GM12874 (cell line): ENCODE measurements at regions not wholly inside any gene's neighbourhood (a gene's known extent, or its start where the extent isn't known, plus 50 kb on each side); places are given as distances from the start of the nearest gene placed in this dataset.

ENCODE experiments used
- TF ChIP-seq, protein P1 (sequence below): IDR thresholded peaks from 2 replicates; pipeline ENCODE4 v1.5.1; 2011; ENCODE audit warnings: low read depth, mild to moderate bottlenecking, control low read depth, low read length, moderate library complexity; ENCODE audit not compliant: insufficient read depth

DNA sequence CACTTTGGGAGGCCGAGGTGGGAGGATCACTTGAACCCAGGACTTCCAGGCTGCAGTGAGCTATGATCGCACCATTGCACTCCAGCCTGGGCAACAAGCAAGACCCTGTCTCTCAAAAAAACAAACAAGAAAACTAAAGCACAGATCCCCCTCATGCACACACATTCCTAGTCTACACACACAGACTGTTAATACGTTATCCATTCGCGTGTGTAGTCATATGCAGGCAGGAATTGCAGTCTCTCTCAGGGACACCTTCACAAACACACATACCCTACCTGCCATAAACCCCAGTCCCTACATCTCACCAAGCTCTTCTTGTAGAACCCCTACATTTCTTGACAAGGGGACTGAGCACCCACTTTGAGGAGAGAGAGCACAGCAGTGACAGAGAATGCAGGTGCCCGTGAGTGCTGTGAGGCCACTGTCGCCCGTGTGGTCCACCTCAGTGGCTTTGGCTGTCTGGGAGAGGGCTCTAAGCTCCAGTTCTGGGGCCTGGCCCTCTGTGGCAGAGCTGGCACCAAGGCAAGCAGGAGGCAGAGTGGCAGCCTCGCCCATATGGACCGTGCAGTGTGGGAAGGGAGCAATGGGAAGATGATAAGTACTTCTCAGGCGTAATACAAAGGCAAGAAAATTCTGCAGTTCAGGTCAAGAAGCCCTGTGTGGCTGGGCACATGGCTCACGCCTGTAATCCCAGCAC lies 59.0 kb upstream of the RPH3AL start:
- TF ChIP-seq, protein P1, sequence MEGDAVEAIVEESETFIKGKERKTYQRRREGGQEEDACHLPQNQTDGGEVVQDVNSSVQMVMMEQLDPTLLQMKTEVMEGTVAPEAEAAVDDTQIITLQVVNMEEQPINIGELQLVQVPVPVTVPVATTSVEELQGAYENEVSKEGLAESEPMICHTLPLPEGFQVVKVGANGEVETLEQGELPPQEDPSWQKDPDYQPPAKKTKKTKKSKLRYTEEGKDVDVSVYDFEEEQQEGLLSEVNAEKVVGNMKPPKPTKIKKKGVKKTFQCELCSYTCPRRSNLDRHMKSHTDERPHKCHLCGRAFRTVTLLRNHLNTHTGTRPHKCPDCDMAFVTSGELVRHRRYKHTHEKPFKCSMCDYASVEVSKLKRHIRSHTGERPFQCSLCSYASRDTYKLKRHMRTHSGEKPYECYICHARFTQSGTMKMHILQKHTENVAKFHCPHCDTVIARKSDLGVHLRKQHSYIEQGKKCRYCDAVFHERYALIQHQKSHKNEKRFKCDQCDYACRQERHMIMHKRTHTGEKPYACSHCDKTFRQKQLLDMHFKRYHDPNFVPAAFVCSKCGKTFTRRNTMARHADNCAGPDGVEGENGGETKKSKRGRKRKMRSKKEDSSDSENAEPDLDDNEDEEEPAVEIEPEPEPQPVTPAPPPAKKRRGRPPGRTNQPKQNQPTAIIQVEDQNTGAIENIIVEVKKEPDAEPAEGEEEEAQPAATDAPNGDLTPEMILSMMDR = no peak

DNA sequence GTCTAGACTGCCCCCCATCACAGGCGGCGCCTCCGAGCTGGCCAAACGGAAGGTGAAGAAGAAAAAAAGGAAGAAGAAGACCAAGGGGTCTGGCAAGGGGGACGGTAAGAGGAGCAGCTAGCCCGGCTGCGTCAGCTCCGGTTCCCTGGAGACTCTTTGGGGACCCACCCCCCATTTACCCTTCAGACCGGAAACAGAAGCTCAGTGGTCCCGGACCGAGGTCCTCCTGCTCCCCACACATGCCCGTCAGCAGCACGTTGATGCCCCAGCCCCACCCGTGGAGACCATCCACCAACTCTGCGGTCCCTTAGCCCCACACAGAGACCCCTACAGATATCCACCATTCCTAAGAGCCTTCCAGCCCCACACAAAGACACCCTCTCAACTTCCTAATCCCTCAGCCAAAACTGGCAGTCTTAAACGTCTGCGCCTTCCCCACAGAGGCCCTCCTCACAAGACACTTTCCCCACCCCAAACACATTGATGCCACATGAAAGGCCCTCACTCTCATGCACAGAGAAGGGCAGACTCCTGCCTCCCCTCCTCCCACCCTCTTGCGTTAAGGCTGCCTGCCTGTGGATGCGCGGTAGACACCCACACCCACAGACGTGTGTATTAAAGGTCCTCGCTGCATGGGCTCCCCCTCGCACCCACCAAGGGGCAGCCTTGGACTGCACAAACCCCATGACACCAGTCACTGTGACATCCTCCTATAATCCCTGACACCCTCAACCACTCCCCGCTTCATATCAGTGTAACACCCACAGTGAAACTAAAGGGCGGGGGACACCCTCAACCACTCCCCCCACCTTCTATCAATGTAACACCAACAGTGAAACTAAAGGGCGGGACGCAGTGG lies 58.2 kb upstream of the RPH3AL start:
- TF ChIP-seq, protein P1 = no peak

DNA sequence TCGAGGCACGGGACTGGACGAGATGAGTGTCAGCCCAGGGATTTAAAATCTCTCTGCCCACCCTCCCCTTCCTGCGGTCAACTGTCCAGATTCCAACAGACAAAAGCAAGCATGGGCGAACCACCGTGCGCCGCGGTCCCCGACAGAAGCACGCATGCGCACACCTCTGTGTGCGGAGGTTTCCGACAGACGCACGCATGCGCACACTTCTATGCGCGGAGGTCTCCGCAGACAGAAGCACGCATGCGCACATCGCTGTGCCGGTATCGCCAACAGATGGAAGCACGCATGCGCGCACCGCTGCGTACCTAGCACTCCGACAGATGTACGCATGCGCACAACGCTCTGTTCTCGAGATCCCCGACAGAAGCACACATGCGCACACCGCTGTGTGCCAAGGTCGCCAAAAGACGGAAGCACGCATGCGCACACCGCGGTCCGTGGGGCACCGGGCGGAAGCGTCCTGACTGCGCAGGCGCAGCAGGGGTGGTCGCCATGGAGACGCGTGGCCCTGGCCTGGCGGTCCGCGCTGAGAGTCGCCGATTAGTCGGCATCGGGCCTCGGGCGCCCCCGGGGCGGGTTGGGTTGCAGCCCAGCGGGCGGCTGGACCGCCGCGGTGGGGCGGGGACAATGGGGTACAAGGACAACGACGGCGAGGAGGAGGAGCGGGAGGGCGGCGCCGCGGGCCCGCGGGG lies 57.4 kb upstream of the RPH3AL start:
- TF ChIP-seq, protein P1 = no peak

DNA sequence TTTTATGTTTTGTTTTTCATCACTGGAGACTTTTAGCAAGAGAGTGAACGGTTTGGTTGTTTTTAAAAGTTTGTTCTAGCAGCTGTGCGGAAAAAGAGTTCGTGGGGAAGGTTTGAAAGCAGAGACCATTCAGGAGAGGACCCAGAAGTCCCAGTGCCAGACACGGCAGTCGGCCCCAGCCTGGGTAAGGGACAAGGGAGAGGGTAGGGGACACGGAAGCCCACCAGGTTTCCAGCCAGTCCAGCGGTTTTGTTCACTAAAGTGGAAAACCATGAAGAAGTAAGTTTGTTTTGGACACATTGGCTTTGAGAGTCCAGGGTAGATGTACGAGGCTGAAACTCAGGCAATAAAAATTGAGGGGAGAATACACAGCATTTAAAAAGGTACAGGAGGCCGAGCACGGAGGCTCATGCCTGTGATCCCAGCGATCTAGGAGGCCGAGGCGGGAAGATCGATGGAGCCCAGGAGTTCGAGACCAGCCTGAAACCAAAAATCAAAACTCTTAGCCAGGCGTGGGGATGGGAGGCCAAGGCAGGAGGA lies 56.8 kb upstream of the RPH3AL start:
- TF ChIP-seq, protein P1 = no peak

DNA sequence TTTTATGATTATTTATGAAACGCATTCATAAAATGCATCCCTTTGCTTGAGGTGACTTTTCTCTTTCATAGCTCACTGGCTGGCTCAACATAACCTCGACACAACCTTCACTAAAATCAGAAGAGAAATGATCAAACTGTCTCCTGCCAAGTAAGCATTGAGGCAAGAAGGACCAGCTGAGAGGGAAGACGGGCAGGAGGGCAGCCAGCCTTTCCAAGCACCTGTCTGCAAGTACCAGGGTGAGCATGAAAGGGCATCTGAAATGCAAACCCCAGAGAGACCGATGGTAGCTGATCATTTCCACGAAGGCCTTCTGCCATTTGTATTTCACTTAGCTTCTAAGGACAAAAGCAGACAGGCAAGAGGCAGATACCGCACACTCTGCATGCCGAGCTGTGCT lies 52.1 kb upstream of the RPH3AL start:
- TF ChIP-seq, protein P1 = no peak
